Heart left ventricle (tissue), 13 donors: ENCODE measurements at regions not wholly inside any gene's neighbourhood (a gene's known extent, or its start where the extent isn't known, plus 50 kb on each side); places are given as distances from the start of the nearest gene placed in this dataset.

Experiments
- CTCF ChIP-seq, 12 donors: fragments of 200-600 bp; sonication (generic) in 4 of 12; IDR thresholded peaks; one replicate each; pipeline versions ENCODE4 v1.5.0 to v1.8.0; 2018 to 2022; ENCODE audit warnings: antibody characterized with exemption in 12 of 12, mild to moderate bottlenecking in 5 of 12
- POLR2A ChIP-seq, 2 donors: fragments of 450-650 bp; IDR thresholded peaks; one replicate each; pipeline ENCODE4 v1.6.1; 2017; ENCODE audit warnings: antibody characterized with exemption in 2 of 2, mild to moderate bottlenecking in 2 of 2, moderate library complexity in 2 of 2
- donor health status: ischemic (EF 13 %, LVEDD 7.1; RV severe dilation, severe dysfunction).
- donor health status: DM: no; HTN: yes; CAD: no.
- donor health status: DM: no; HTN: no; CAD: no.
- donor health status: ischemic (EF 25% LVEDD 6.9; RV normal size, moderate dysfunction).
- donor health status: ischemic (EF 25% LVEDD 5.7; RV mildly dilated, moderate dysfunction).
- donor health status: ischemic (EF 35%, LVEDD 5.7; RV mildly dilated, moderate dysfunction).
- donor health status: nonischemic (EF 11% LVEDD 7.7; RV severe dilation, severe dysfunction).
- donor health status: DM: yes; HTN: yes; CAD: no.
- donor health status: PGD.
- donor health status: ischemic (EF 29% LVEDD 5.4; RV normal size, mild dysfunction).
- donor health status: nonischemic (EF 23%, LVEDD 6.1; RV moderate dilation, normal function).

- TF ChIP-seq POLR2A (IDR thresholded peaks at IDR 0.05), result no peak
- no peak for TF ChIP-seq CTCF (IDR thresholded peaks at IDR 0.05)
Measured at GRCh38 chr6:8829296-8829695, 394.0 kb upstream of the SLC35B3 start.
